ENCODE measurements at regions not wholly inside any gene's neighbourhood (a gene's known extent, or its start where the extent isn't known, plus 50 kb on each side); places are given as distances from the start of the nearest gene placed in this dataset.
"Not testable (repeated sequence)": the region's sequence is repeated elsewhere in the genome, so short reads cannot be mapped to it uniquely, and the experiment has no call there.

DNA sequence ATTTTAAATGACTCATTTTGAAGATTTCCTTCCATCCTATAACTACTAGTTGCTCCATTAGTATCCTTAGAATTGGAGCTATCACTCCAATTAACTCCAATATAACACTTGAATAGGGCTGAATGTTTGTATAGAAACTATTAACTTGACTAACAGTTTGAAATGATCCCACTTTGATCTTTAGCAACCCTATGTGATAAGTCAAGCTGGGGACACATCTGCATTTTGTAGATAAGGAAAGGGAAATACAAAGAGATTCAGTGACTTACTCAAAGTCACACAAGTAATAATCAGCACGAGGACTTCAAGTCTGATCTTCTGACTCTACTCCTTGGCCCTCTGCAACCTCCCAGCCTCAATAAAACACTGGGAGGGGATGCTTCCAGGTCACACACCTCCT, 101.1 kb downstream of the TMEM215 start:
- DNase-seq (ENCODE audit: low spot score in 2 of 2) (no peak), FAIRE-seq (no peak)

DNA sequence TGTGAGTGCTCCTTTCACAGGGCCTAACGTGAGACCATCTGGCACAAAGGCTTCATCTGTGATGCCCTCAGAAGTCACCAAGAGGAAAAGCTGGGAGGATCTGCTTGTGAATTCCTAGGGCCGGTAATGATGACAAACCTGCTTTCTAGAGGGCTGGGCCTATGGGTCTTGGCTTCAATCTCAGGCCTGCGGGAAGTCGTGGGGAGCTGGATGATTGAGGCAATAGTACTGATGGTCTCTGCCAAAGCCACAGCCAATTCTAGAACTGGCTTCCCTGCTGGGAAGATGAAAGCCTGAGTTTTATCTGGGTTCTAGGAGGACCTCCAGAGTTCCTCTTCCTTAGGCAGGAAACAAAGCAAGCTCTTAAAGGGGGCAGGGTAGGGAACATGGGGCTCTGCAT, 102.7 kb downstream of the TMEM215 start:
- DNase-seq (ENCODE audit: low spot score in 2 of 2) (no peak), FAIRE-seq (no peak)

DNA sequence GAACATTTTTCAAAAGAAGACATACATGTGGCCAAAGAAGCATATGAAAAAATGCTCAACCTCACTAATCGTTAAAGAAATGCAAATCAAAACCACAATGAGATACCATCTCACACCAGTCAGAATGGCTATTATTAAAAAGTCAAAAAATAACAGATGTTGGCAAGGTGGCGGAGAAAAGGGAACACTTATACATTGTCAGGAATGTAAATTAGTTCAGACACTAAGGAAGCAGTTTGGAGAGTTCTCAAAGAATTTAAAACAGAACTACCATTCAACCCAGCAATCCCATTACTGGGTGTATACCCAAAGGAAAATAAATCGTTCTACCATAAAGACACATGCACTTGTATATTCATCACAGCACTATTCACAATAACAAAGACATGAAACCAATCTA, 106.9 kb downstream of the APTX start:
- not testable (repeated sequence) for FAIRE-seq; DNase-seq (ENCODE audit: low spot score in 2 of 2)

DNA sequence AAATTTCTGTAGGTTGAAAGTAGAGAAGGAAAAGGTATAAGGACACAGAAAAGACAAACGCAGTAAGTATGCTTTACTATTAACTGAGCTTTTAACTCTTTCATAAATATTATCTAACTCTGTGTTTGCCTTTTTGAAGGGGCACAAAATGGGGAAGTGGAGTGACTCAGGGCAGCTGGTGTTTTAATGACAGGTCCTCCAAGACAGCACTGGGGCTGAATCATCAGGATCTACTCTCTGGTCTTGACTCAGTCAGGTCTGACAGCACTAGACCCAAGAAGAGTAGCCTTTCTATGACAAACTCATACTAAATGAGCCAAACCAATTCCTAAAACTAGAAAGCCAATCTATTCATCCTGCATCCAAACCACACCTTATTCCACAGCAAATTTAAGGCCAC, 102.2 kb downstream of the APTX start:
- FAIRE-seq (no peak), DNase-seq (ENCODE audit: low spot score in 2 of 2) (no peak)

DNA sequence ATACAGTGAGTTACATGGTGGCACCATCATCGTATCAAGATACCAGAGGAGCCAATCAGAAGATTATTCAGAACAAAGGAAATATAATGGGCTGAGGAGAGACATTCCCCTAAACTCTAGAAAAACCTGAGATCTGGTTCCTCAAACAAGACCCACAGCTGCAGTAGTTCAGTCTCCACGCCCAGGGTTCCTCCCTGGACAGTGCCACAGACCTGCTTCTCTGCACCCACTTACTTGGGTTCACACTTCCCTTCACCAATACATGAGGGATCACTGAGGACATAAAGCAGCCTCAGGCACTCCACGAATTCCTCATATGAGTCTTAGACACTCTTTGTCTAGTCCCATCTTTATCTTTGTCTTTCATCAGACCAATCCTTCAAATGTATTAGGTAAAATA, 101.7 kb downstream of the APTX start:
- no peak for FAIRE-seq
- no peak for DNase-seq (ENCODE audit: low spot score in 2 of 2)

DNA sequence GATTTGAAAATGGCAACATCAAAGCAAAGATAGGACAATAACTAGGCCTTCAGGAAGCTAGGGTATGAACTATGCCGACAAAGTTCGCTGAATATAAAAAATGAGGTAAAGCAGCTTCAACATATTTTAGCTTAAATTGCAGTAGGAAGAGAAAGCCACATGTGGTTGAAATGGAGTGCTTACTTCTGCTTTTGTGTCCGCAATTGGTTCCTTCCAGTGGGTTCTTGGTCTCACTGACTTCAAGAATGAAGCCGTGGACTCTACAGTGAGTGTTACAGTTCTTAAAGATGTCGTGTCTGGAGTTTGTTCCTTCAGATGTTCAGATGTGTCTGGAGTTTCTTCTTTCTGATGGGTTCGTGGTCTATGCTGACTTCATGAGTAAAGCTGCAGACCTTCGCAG, 95.2 kb downstream of the APTX start:
- no peak for DNase-seq (ENCODE audit: low spot score in 2 of 2)
- FAIRE-seq = no peak

DNA sequence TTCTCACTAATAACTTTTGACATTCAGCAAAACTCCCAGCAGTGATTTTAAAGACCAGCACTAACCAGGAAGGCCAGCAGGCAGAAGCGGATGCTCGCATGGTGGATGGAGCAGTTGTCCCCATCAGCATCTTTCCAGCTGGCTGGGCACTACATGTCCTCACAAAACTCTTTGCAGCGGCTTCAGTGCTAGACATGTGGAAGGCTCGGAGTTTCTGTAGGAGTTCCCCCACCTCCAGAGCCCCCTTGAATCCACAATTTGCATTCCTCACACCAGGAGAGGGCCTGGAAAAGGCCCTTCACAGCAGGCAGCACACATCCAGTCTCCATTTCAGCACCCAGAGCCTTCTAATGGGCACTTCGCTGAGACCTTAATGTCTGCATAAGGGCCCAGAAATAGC, 85.6 kb downstream of the APTX start:
- FAIRE-seq (no peak), DNase-seq (ENCODE audit: low spot score in 2 of 2) (no peak)

DNA sequence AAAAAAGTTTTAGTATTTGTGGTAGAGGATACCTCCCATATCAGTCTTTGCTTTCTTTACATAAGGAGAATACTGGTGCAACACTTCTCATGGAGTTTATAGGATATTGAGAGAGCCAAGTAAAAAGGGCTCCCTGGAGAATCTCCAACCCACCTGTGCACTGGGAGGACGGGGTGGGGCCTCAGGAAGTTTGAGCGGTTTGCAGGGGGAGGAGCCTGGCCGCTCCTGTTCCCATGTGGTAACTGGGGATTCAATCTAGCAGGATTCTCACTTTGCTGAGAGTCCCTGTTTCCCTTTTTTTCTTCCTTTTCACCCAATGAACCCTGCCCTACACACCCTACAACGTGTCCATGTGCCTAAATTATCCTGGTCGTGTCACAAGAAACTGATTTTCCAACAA, 82.8 kb downstream of the APTX start:
- no peak for DNase-seq (ENCODE audit: low spot score in 2 of 2)
- FAIRE-seq = no peak
